ENCODE measurements at regions not wholly inside any gene's neighbourhood (a gene's known extent, or its start where the extent isn't known, plus 50 kb on each side); places are given as distances from the start of the nearest gene placed in this dataset.

GRCh38 chrX:42973321-42973720 lies 195.4 kb upstream of the PPP1R2C start:
- Mint-ChIP-seq H3K27ac (no peak overlapping the region), H3K36me3 (no peaks in the 10 kb centered on the region), H3K4me1 (peaks cover 0 to 29% (median 6%) of the 10 kb centered on the region in 4 donors), H3K27me3 (no peaks in the 10 kb centered on the region), H3K4me3 (no peak overlapping the region), H3K9me3 (peaks cover 0 to 9% (median 2%) of the 10 kb centered on the region in 7 donors)
- H3K9me3 ChIP-seq (ENCODE audit: control insufficient read depth in 2 of 2, low read length in 2 of 2) = peaks cover 0 to 2% of the 10 kb centered on the region in 2 experiments
- no peak for DNase-seq
- no peak overlapping the region for H3K4me3 ChIP-seq (ENCODE audit: low read depth, low read length)
- H3K36me3 ChIP-seq (ENCODE audit: control insufficient read depth, insufficient read depth, low read length) = no peaks in the 10 kb centered on the region
- H3K4me1 ChIP-seq (ENCODE audit: control insufficient read depth, insufficient read depth, low read length, poor library complexity, severe bottlenecking) = no peaks in the 10 kb centered on the region
- ATAC-seq (ENCODE audit: low read depth in 2 of 2) = no peak
- H3K27me3 ChIP-seq (ENCODE audit: control insufficient read depth, insufficient read depth, low read length) = no peaks in the 10 kb centered on the region
- H3K27ac ChIP-seq (ENCODE audit: insufficient read depth, low read length, poor library complexity, severe bottlenecking) = no peak overlapping the region

GRCh38 chrX:42975906-42976305 lies 197.9 kb upstream of the PPP1R2C start:
- no peak overlapping the region for H3K4me3 ChIP-seq (ENCODE audit: low read depth, low read length)
- no peaks in the 10 kb centered on the region for H3K4me1 ChIP-seq (ENCODE audit: control insufficient read depth, insufficient read depth, low read length, poor library complexity, severe bottlenecking)
- no peak overlapping the region for H3K27ac ChIP-seq (ENCODE audit: insufficient read depth, low read length, poor library complexity, severe bottlenecking)
- H3K36me3 ChIP-seq (ENCODE audit: control insufficient read depth, insufficient read depth, low read length) = no peaks in the 10 kb centered on the region
- H3K9me3 ChIP-seq (ENCODE audit: control insufficient read depth in 2 of 2, low read length in 2 of 2) = no peaks in the 10 kb centered on the region
- DNase-seq (no peak), ATAC-seq (ENCODE audit: low read depth in 2 of 2) (no peak)
- no peak overlapping the region for H3K27ac Mint-ChIP-seq
- H3K9me3 Mint-ChIP-seq = peaks cover 0 to 6% (median 2%) of the 10 kb centered on the region in 7 donors
- no peaks in the 10 kb centered on the region for H3K27me3 ChIP-seq (ENCODE audit: control insufficient read depth, insufficient read depth, low read length)
- H3K36me3 Mint-ChIP-seq = no peaks in the 10 kb centered on the region
- H3K27me3 Mint-ChIP-seq = no peaks in the 10 kb centered on the region
- H3K4me3 Mint-ChIP-seq = no peak overlapping the region
- H3K4me1 Mint-ChIP-seq = peaks cover 0 to 29% (median 6%) of the 10 kb centered on the region in 4 donors

- no peaks in the 10 kb centered on the region for H3K9me3 ChIP-seq (ENCODE audit: control insufficient read depth in 2 of 2, low read length in 2 of 2)
- Mint-ChIP-seq H3K27me3 (no peaks in the 10 kb centered on the region), H3K27ac (peak overlapping the region in 1 of 3 donors; percentile 74), H3K36me3 (no peaks in the 10 kb centered on the region), H3K4me1 (peaks cover 0 to 29% (median 6%) of the 10 kb centered on the region in 4 donors), H3K4me3 (peak overlapping the region in 1 of 4 donors; percentile 3), H3K9me3 (peaks cover 0 to 5% (median 0%) of the 10 kb centered on the region in 7 donors)
- H3K4me3 ChIP-seq (ENCODE audit: low read depth, low read length) = no peak overlapping the region
- H3K27me3 ChIP-seq (ENCODE audit: control insufficient read depth, insufficient read depth, low read length) = no peaks in the 10 kb centered on the region
- DNase-seq (peak in 1 of 3 donors; percentile 60), ATAC-seq (ENCODE audit: low read depth in 2 of 2) (no peak)
- H3K4me1 ChIP-seq (ENCODE audit: control insufficient read depth, insufficient read depth, low read length, poor library complexity, severe bottlenecking) = no peaks in the 10 kb centered on the region
- H3K36me3 ChIP-seq (ENCODE audit: control insufficient read depth, insufficient read depth, low read length) = no peaks in the 10 kb centered on the region
- H3K27ac ChIP-seq (ENCODE audit: insufficient read depth, low read length, poor library complexity, severe bottlenecking) = no peak overlapping the region
Observed at GRCh38 chrX:42976746-42977366, 198.9 kb upstream of the PPP1R2C start.

- H3K4me3 ChIP-seq (ENCODE audit: low read depth, low read length) = no peak overlapping the region
- no peaks in the 10 kb centered on the region for H3K27me3 Mint-ChIP-seq
- no peak overlapping the region for H3K27ac Mint-ChIP-seq
- no peaks in the 10 kb centered on the region for H3K27me3 ChIP-seq (ENCODE audit: control insufficient read depth, insufficient read depth, low read length)
- peaks cover under 1 to 25% (median 6%) of the 10 kb centered on the region in 4 donors for H3K4me1 Mint-ChIP-seq
- H3K4me1 ChIP-seq (ENCODE audit: control insufficient read depth, insufficient read depth, low read length, poor library complexity, severe bottlenecking) = no peaks in the 10 kb centered on the region
- no peak overlapping the region for H3K27ac ChIP-seq (ENCODE audit: insufficient read depth, low read length, poor library complexity, severe bottlenecking)
- ATAC-seq (ENCODE audit: low read depth in 2 of 2) (no peak), DNase-seq (no peak)
- H3K9me3 ChIP-seq (ENCODE audit: control insufficient read depth in 2 of 2, low read length in 2 of 2) = no peaks in the 10 kb centered on the region
- H3K36me3 Mint-ChIP-seq = no peaks in the 10 kb centered on the region
- H3K9me3 Mint-ChIP-seq = peaks cover 0 to 5% (median 0%) of the 10 kb centered on the region in 7 donors
- no peak overlapping the region for H3K4me3 Mint-ChIP-seq
- H3K36me3 ChIP-seq (ENCODE audit: control insufficient read depth, insufficient read depth, low read length) = no peaks in the 10 kb centered on the region
Observed at GRCh38 chrX:42978655-42979379, 200.9 kb upstream of the PPP1R2C start.

GRCh38 chrX:42988700-42989099 lies 210.7 kb upstream of the PPP1R2C start:
- Histone ChIP-seq H3K9me3 (ENCODE audit: control insufficient read depth in 2 of 2, low read length in 2 of 2) (no peaks in the 10 kb centered on the region), H3K36me3 (ENCODE audit: control insufficient read depth, insufficient read depth, low read length) (no peaks in the 10 kb centered on the region), H3K27ac (ENCODE audit: insufficient read depth, low read length, poor library complexity, severe bottlenecking) (no peak overlapping the region), H3K4me3 (ENCODE audit: low read depth, low read length) (no peak overlapping the region), H3K4me1 (ENCODE audit: control insufficient read depth, insufficient read depth, low read length, poor library complexity, severe bottlenecking) (no peaks in the 10 kb centered on the region), H3K27me3 (ENCODE audit: control insufficient read depth, insufficient read depth, low read length) (no peaks in the 10 kb centered on the region)
- H3K27me3 Mint-ChIP-seq = peaks cover 4% of the 10 kb centered on the region
- peaks cover 6% of the 10 kb centered on the region for H3K36me3 Mint-ChIP-seq
- peaks cover 0 to 18% (median 14%) of the 10 kb centered on the region in 4 donors for H3K4me1 Mint-ChIP-seq
- ATAC-seq (ENCODE audit: low read depth in 2 of 2) = no peak
- H3K4me3 Mint-ChIP-seq = no peak overlapping the region
- no peak overlapping the region for H3K27ac Mint-ChIP-seq
- peaks cover 0 to 5% (median 0%) of the 10 kb centered on the region in 7 donors for H3K9me3 Mint-ChIP-seq
- no peak for DNase-seq

- Histone ChIP-seq H3K4me3 (ENCODE audit: low read depth, low read length) (no peak overlapping the region), H3K27me3 (ENCODE audit: control insufficient read depth, insufficient read depth, low read length) (no peaks in the 10 kb centered on the region), H3K4me1 (ENCODE audit: control insufficient read depth, insufficient read depth, low read length, poor library complexity, severe bottlenecking) (no peaks in the 10 kb centered on the region), H3K36me3 (ENCODE audit: control insufficient read depth, insufficient read depth, low read length) (no peaks in the 10 kb centered on the region), H3K9me3 (ENCODE audit: control insufficient read depth in 2 of 2, low read length in 2 of 2) (no peaks in the 10 kb centered on the region), H3K27ac (ENCODE audit: insufficient read depth, low read length, poor library complexity, severe bottlenecking) (no peak overlapping the region)
- Mint-ChIP-seq H3K9me3 (no peaks in the 10 kb centered on the region), H3K4me3 (no peak overlapping the region), H3K27ac (peak overlapping the region in 1 of 3 donors; percentile 60), H3K4me1 (peaks cover 0 to 24% (median 17%) of the 10 kb centered on the region in 4 donors), H3K27me3 (peaks cover 4% of the 10 kb centered on the region), H3K36me3 (no peaks in the 10 kb centered on the region)
- ATAC-seq (ENCODE audit: low read depth in 2 of 2) = no peak
- DNase-seq = no peak
Observed at GRCh38 chrX:42992199-42992943, 214.4 kb upstream of the PPP1R2C start.

- Mint-ChIP-seq H3K4me3 (no peak overlapping the region), H3K4me1 (peaks cover 0 to 11% (median 7%) of the 10 kb centered on the region in 4 donors), H3K36me3 (no peaks in the 10 kb centered on the region), H3K27me3 (peaks cover 4% of the 10 kb centered on the region), H3K27ac (no peak overlapping the region), H3K9me3 (no peaks in the 10 kb centered on the region)
- no peaks in the 10 kb centered on the region for H3K27me3 ChIP-seq (ENCODE audit: control insufficient read depth, insufficient read depth, low read length)
- H3K27ac ChIP-seq (ENCODE audit: insufficient read depth, low read length, poor library complexity, severe bottlenecking) = no peak overlapping the region
- H3K4me1 ChIP-seq (ENCODE audit: control insufficient read depth, insufficient read depth, low read length, poor library complexity, severe bottlenecking) = no peaks in the 10 kb centered on the region
- no peaks in the 10 kb centered on the region for H3K9me3 ChIP-seq (ENCODE audit: control insufficient read depth in 2 of 2, low read length in 2 of 2)
- DNase-seq = no peak
- no peaks in the 10 kb centered on the region for H3K36me3 ChIP-seq (ENCODE audit: control insufficient read depth, insufficient read depth, low read length)
- ATAC-seq (ENCODE audit: low read depth in 2 of 2) = no peak
- H3K4me3 ChIP-seq (ENCODE audit: low read depth, low read length) = no peak overlapping the region
Observed at GRCh38 chrX:42996861-42997260, 218.9 kb upstream of the PPP1R2C start.
